WTC11 (cell line): ENCODE measurements at regions not wholly inside any gene's neighbourhood (a gene's known extent, or its start where the extent isn't known, plus 50 kb on each side); places are given as distances from the start of the nearest gene placed in this dataset.

Source experiments
- ATAC-seq: fragments of 200-7000 bp; cut with Tn5 transposase; 2 replicates; pipeline ENCODE4 v1.10.0; 2021; ENCODE audit warnings: mild to moderate bottlenecking, moderate library complexity
- CTCF ChIA-PET: fragments of 300-600 bp; sonication (Branson Sonifier 250); formaldehyde crosslinking; loops from one replicate; lab custom pipeline; 2021; ENCODE audit warnings: antibody characterized with exemption; lab: Charles Lee
- POLR2A ChIA-PET: fragments of 350-600 bp; sonication (Branson Sonifier 250); formaldehyde crosslinking; loops from one replicate; lab custom pipeline; 2021; ENCODE audit warnings: antibody characterized with exemption; lab: Charles Lee
- DNase-seq: peaks from one replicate; pipeline ENCODE4 v3.0.0; 2021; ENCODE audit warnings: low spot score
- H3K27ac Mint-ChIP-seq: 2 replicates; pipeline ENCODE4 v1.8.0; 2021; ENCODE audit warnings: mixed read lengths
- H3K27me3 Mint-ChIP-seq: 2 replicates; pipeline ENCODE4 v1.8.0; 2021; ENCODE audit warnings: low read depth, mild to moderate bottlenecking, moderate library complexity, mixed read lengths
- H3K36me3 Mint-ChIP-seq: 2 replicates; pipeline ENCODE4 v1.8.0; 2021; ENCODE audit warnings: mixed read lengths
- H3K4me1 Mint-ChIP-seq: 2 replicates; pipeline ENCODE4 v1.8.0; 2022; ENCODE audit warnings: mixed read lengths
- H3K4me3 Mint-ChIP-seq: 2 replicates; pipeline ENCODE4 v1.8.0; 2021; ENCODE audit warnings: mild to moderate bottlenecking, moderate library complexity, mixed read lengths
- H3K9me3 Mint-ChIP-seq: 2 replicates; pipeline ENCODE4 v1.8.0; 2021; ENCODE audit warnings: mixed read lengths
- ESRRA ChIP-seq: sonication (generic); formaldehyde crosslinking; IDR thresholded peaks from 2 replicates; pipeline ENCODE4 v1.8.1; 2022; ENCODE audit warnings: mild to moderate bottlenecking, missing genetic modification reagents, borderline replicate concordance
- ETV6 ChIP-seq: sonication (generic); formaldehyde crosslinking; IDR thresholded peaks from 2 replicates; pipeline ENCODE4 v1.8.1; 2022; ENCODE audit warnings: mild to moderate bottlenecking, missing genetic modification reagents
- GABPB1 ChIP-seq: sonication (generic); formaldehyde crosslinking; IDR thresholded peaks from 2 replicates; pipeline ENCODE4 v1.8.1; 2023; ENCODE audit warnings: mild to moderate bottlenecking, missing genetic modification reagents
- GRHL2 ChIP-seq: fragments of 250-450 bp; sonication (Bioruptor Pico); IDR thresholded peaks from 2 replicates; pipeline ENCODE4 v1.8.0; 2022; ENCODE audit warnings: mild to moderate bottlenecking, moderate library complexity; ENCODE audit not compliant: insufficient replicate concordance, severe bottlenecking
- IRF1 ChIP-seq: sonication (generic); formaldehyde crosslinking; IDR thresholded peaks from 2 replicates; pipeline ENCODE4 v1.8.0; 2023; ENCODE audit warnings: missing genetic modification reagents
- KAT7 ChIP-seq: sonication (generic); formaldehyde crosslinking; IDR thresholded peaks from 2 replicates; pipeline ENCODE4 v1.8.1; 2023; ENCODE audit warnings: missing genetic modification reagents, mild to moderate bottlenecking, borderline replicate concordance
- NFE2L1 ChIP-seq: sonication (generic); formaldehyde crosslinking; IDR thresholded peaks from 2 replicates; pipeline ENCODE4 v1.8.1; 2023; ENCODE audit warnings: missing genetic modification reagents
- OVOL2 ChIP-seq: fragments of 250-450 bp; sonication (Bioruptor Pico); IDR thresholded peaks from 2 replicates; pipeline ENCODE4 v1.9.0; 2021; ENCODE audit warnings: mild to moderate bottlenecking, borderline replicate concordance
- PRDM15 ChIP-seq: sonication (generic); formaldehyde crosslinking; IDR thresholded peaks from 2 replicates; pipeline ENCODE4 v1.8.0; 2022; ENCODE audit warnings: missing genetic modification reagents
- SMAD3 ChIP-seq: sonication (generic); formaldehyde crosslinking; IDR thresholded peaks from 2 replicates; pipeline ENCODE4 v1.8.0; 2022; ENCODE audit warnings: missing genetic modification reagents, mild to moderate bottlenecking, borderline replicate concordance
- STAT6 ChIP-seq: sonication (generic); formaldehyde crosslinking; conservative IDR thresholded peaks from 2 replicates; pipeline ENCODE4 v1.8.1; 2023; ENCODE audit warnings: mild to moderate bottlenecking, low read depth, missing genetic modification reagents, moderate library complexity
- TEAD4 ChIP-seq: sonication (generic); formaldehyde crosslinking; IDR thresholded peaks from 2 replicates; pipeline ENCODE4 v1.8.0; 2022; ENCODE audit warnings: mild to moderate bottlenecking, missing genetic modification reagents
- ZNF281 ChIP-seq: sonication (generic); formaldehyde crosslinking; IDR thresholded peaks from 2 replicates; pipeline ENCODE4 v1.8.0; 2023; ENCODE audit warnings: mild to moderate bottlenecking, missing genetic modification reagents
- ZNF396 ChIP-seq: fragments of 250-450 bp; sonication (Bioruptor Pico); IDR thresholded peaks from 2 replicates; pipeline ENCODE4 v1.8.0; 2021; ENCODE audit warnings: mild to moderate bottlenecking, moderate library complexity, borderline replicate concordance
- ZNF416 ChIP-seq: fragments of 250-450 bp; sonication (Bioruptor Pico); IDR thresholded peaks from 2 replicates; pipeline ENCODE4 v1.9.0; 2021; ENCODE audit warnings: mild to moderate bottlenecking, inconsistent platforms
- ZNF423 ChIP-seq: fragments of 250-450 bp; sonication (Bioruptor Pico); IDR thresholded peaks from 2 replicates; pipeline ENCODE4 v2.1.2; 2022; ENCODE audit warnings: mild to moderate bottlenecking, moderate library complexity

- TF ChIP-seq ZNF281 (no peak), IRF1 (no peak), GRHL2 (CRISPR knock-in tag) (no peak), ZNF396 (CRISPR knock-in tag) (no peak)
Measured at GRCh38 chr15:38091078-38091645, 156.7 kb downstream of the TMCO5A start (continued).

GRCh38 chr15:38093931-38094330 is 158.7 kb upstream of the SPRED1 start:
- no peak overlapping the region for H3K4me3 Mint-ChIP-seq
- CTCF ChIA-PET = no interaction called here
- H3K9me3 Mint-ChIP-seq = peaks cover 18% of the 10 kb centered on the region
- H3K27me3 Mint-ChIP-seq = no peaks in the 10 kb centered on the region
- H3K36me3 Mint-ChIP-seq = peaks cover 3% of the 10 kb centered on the region; the same call in 1 of the 2 replicates
- no peak for DNase-seq
- no peak for TF ChIP-seq SMAD3 (CRISPR knock-in tag)
- TF ChIP-seq ZNF416 (CRISPR knock-in tag) = no peak
- no peak for TF ChIP-seq STAT6 (CRISPR knock-in tag)
- TF ChIP-seq TEAD4 (CRISPR knock-in tag) = no peak
- no peak for TF ChIP-seq NFE2L1
- POLR2A ChIA-PET = no interaction called here
- H3K4me1 Mint-ChIP-seq = no peaks in the 10 kb centered on the region; the same call in 1 of the 2 replicates
- ATAC-seq = no peak
- H3K27ac Mint-ChIP-seq = no peak overlapping the region

- DNase-seq (no peak), ATAC-seq (no peak)
- no peaks in the 10 kb centered on the region for H3K4me1 Mint-ChIP-seq
- no peak for TF ChIP-seq ETV6 (CRISPR knock-in tag)
- TF ChIP-seq ESRRA (CRISPR knock-in tag) = no peak
- H3K27ac Mint-ChIP-seq = no peak overlapping the region
- H3K9me3 Mint-ChIP-seq = peaks cover 24% of the 10 kb centered on the region
- no peaks in the 10 kb centered on the region; the same call in 1 of the 2 replicates for H3K27me3 Mint-ChIP-seq
- H3K4me3 Mint-ChIP-seq = no peak overlapping the region
- H3K36me3 Mint-ChIP-seq = no peaks in the 10 kb centered on the region
- ChIA-PET CTCF (no interaction called here), POLR2A (no interaction called here)
Measured at GRCh38 chr15:38102972-38103371, 149.7 kb upstream of the SPRED1 start.

GRCh38 chr15:38103564-38103963 is 149.1 kb upstream of the SPRED1 start:
- CTCF ChIA-PET = no interaction called here
- DNase-seq = no peak
- peaks cover 22% of the 10 kb centered on the region for H3K9me3 Mint-ChIP-seq
- POLR2A ChIA-PET = no interaction called here
- no peak overlapping the region for H3K4me3 Mint-ChIP-seq
- H3K27me3 Mint-ChIP-seq = no peaks in the 10 kb centered on the region; the same call in 1 of the 2 replicates
- no peak overlapping the region for H3K27ac Mint-ChIP-seq
- H3K4me1 Mint-ChIP-seq = no peaks in the 10 kb centered on the region
- no peak for ATAC-seq
- H3K36me3 Mint-ChIP-seq = no peaks in the 10 kb centered on the region
- TF ChIP-seq STAT6 (CRISPR knock-in tag) (no peak), ESRRA (CRISPR knock-in tag) (no peak), ZNF396 (CRISPR knock-in tag) (no peak), KAT7 (CRISPR knock-in tag) (no peak), ETV6 (CRISPR knock-in tag) (no peak), OVOL2 (CRISPR knock-in tag) (no peak), ZNF423 (CRISPR knock-in tag) (no peak), GABPB1 (CRISPR knock-in tag) (no peak), PRDM15 (CRISPR knock-in tag) (no peak)
